Activated naive CD8-positive, alpha-beta T cell treated with anti-CD3 and anti-CD28 coated beads for 36 hours (primary cell): ENCODE measurements at regions not wholly inside any gene's neighbourhood (a gene's known extent, or its start where the extent isn't known, plus 50 kb on each side); places are given as distances from the start of the nearest gene placed in this dataset.

Experiments used
- DNase-seq: peaks from one replicate; pipeline ENCODE4 v3.0.0; 2021
- H3K27ac Mint-ChIP-seq: one replicate; pipeline ENCODE4 v1.8.0; 2022; ENCODE audit warnings: mild to moderate bottlenecking, moderate library complexity, mixed read lengths
- H3K27me3 Mint-ChIP-seq: one replicate; pipeline ENCODE4 v1.8.0; 2022; ENCODE audit warnings: mild to moderate bottlenecking, mixed read lengths
- H3K36me3 Mint-ChIP-seq: one replicate; pipeline ENCODE4 v1.8.0; 2021; ENCODE audit warnings: mild to moderate bottlenecking, mixed read lengths
- H3K4me1 Mint-ChIP-seq: one replicate; pipeline ENCODE4 v1.8.0; 2021; ENCODE audit warnings: mixed read lengths
- H3K4me3 Mint-ChIP-seq: one replicate; pipeline ENCODE4 v1.8.0; 2022; ENCODE audit warnings: mild to moderate bottlenecking, moderate library complexity, mixed read lengths
- H3K9me3 Mint-ChIP-seq: one replicate; pipeline ENCODE4 v1.8.0; 2022; ENCODE audit warnings: mixed read lengths

GRCh38 chr18:22045221-22045918 lies 124.0 kb upstream of the GATA6 start:
- Mint-ChIP-seq H3K27ac (no peak overlapping the region), H3K27me3 (no peaks in the 10 kb centered on the region), H3K36me3 (no peaks in the 10 kb centered on the region), H3K4me3 (no peak overlapping the region), H3K4me1 (no peaks in the 10 kb centered on the region), H3K9me3 (no peaks in the 10 kb centered on the region)
- DNase-seq: no peak

- Mint-ChIP-seq H3K4me3 (no peak overlapping the region), H3K27ac (no peak overlapping the region), H3K36me3 (no peaks in the 10 kb centered on the region), H3K27me3 (no peaks in the 10 kb centered on the region), H3K9me3 (no peaks in the 10 kb centered on the region), H3K4me1 (no peaks in the 10 kb centered on the region)
- DNase-seq: no peak
Measured at GRCh38 chr18:22046473-22046872, 122.9 kb upstream of the GATA6 start.

- Mint-ChIP-seq H3K27ac (no peak overlapping the region), H3K4me1 (no peaks in the 10 kb centered on the region), H3K4me3 (no peak overlapping the region), H3K36me3 (no peaks in the 10 kb centered on the region), H3K9me3 (no peaks in the 10 kb centered on the region), H3K27me3 (no peaks in the 10 kb centered on the region)
- no peak for DNase-seq
Measured at GRCh38 chr18:22047485-22047884, 121.9 kb upstream of the GATA6 start.

GRCh38 chr18:22048221-22048620 lies 121.2 kb upstream of the GATA6 start:
- Mint-ChIP-seq H3K27me3 (no peaks in the 10 kb centered on the region), H3K9me3 (no peaks in the 10 kb centered on the region), H3K36me3 (no peaks in the 10 kb centered on the region), H3K27ac (no peak overlapping the region), H3K4me3 (no peak overlapping the region), H3K4me1 (no peaks in the 10 kb centered on the region)
- no peak for DNase-seq

- H3K9me3 Mint-ChIP-seq: no peaks in the 10 kb centered on the region
- H3K4me3 Mint-ChIP-seq: no peak overlapping the region
- no peak overlapping the region for H3K27ac Mint-ChIP-seq
- no peaks in the 10 kb centered on the region for H3K27me3 Mint-ChIP-seq
- DNase-seq: no peak
- H3K4me1 Mint-ChIP-seq: no peaks in the 10 kb centered on the region
- H3K36me3 Mint-ChIP-seq: no peaks in the 10 kb centered on the region
Measured at GRCh38 chr18:22048932-22049615, 120.3 kb upstream of the GATA6 start.

GRCh38 chr18:22052405-22053105 lies 116.8 kb upstream of the GATA6 start:
- Mint-ChIP-seq H3K4me3 (no peak overlapping the region), H3K27ac (no peak overlapping the region), H3K9me3 (no peaks in the 10 kb centered on the region), H3K36me3 (no peaks in the 10 kb centered on the region), H3K27me3 (no peaks in the 10 kb centered on the region), H3K4me1 (no peaks in the 10 kb centered on the region)
- no peak for DNase-seq

GRCh38 chr18:22055466-22056238 lies 113.7 kb upstream of the GATA6 start:
- H3K36me3 Mint-ChIP-seq: no peaks in the 10 kb centered on the region
- H3K27me3 Mint-ChIP-seq: no peaks in the 10 kb centered on the region
- H3K4me3 Mint-ChIP-seq: no peak overlapping the region
- no peak overlapping the region for H3K27ac Mint-ChIP-seq
- no peaks in the 10 kb centered on the region for H3K9me3 Mint-ChIP-seq
- DNase-seq: no peak
- H3K4me1 Mint-ChIP-seq: peaks cover 3% of the 10 kb centered on the region

GRCh38 chr18:22056950-22057349 lies 112.4 kb upstream of the GATA6 start:
- Mint-ChIP-seq H3K36me3 (no peaks in the 10 kb centered on the region), H3K27me3 (no peaks in the 10 kb centered on the region)

GRCh38 chr18:22057908-22058527 lies 111.4 kb upstream of the GATA6 start:
- no peak overlapping the region for H3K27ac Mint-ChIP-seq
- H3K36me3 Mint-ChIP-seq: no peaks in the 10 kb centered on the region
- no peak overlapping the region for H3K4me3 Mint-ChIP-seq
- peaks cover 3% of the 10 kb centered on the region for H3K4me1 Mint-ChIP-seq
- no peak for DNase-seq
- H3K27me3 Mint-ChIP-seq: no peaks in the 10 kb centered on the region
- no peaks in the 10 kb centered on the region for H3K9me3 Mint-ChIP-seq

More at GRCh38 chr18:22056950-22057349, 112.4 kb upstream of the GATA6 start:
- Mint-ChIP-seq H3K4me1 (peaks cover 3% of the 10 kb centered on the region), H3K4me3 (no peak overlapping the region), H3K9me3 (no peaks in the 10 kb centered on the region), H3K27ac (no peak overlapping the region)
- DNase-seq: no peak

GRCh38 chr18:22060361-22060760 lies 109.0 kb upstream of the GATA6 start:
- Mint-ChIP-seq H3K27me3 (no peaks in the 10 kb centered on the region), H3K36me3 (no peaks in the 10 kb centered on the region)

GRCh38 chr18:22063102-22063501 lies 106.3 kb upstream of the GATA6 start:
- Mint-ChIP-seq H3K36me3 (no peaks in the 10 kb centered on the region), H3K4me1 (peaks cover 3% of the 10 kb centered on the region), H3K9me3 (no peaks in the 10 kb centered on the region), H3K27me3 (no peaks in the 10 kb centered on the region), H3K4me3 (no peak overlapping the region), H3K27ac (no peak overlapping the region)
- DNase-seq: no peak

More at GRCh38 chr18:22060361-22060760, 109.0 kb upstream of the GATA6 start:
- Mint-ChIP-seq H3K4me3 (no peak overlapping the region), H3K27ac (no peak overlapping the region), H3K4me1 (peaks cover 3% of the 10 kb centered on the region), H3K9me3 (no peaks in the 10 kb centered on the region)
- DNase-seq: no peak

GRCh38 chr18:22063672-22064071 lies 105.7 kb upstream of the GATA6 start:
- Mint-ChIP-seq H3K36me3 (no peaks in the 10 kb centered on the region), H3K27me3 (no peaks in the 10 kb centered on the region), H3K4me1 (peaks cover 3% of the 10 kb centered on the region), H3K4me3 (no peak overlapping the region), H3K9me3 (no peaks in the 10 kb centered on the region), H3K27ac (no peak overlapping the region)
- DNase-seq: no peak

GRCh38 chr18:22064581-22064980 lies 104.8 kb upstream of the GATA6 start:
- no peaks in the 10 kb centered on the region for H3K9me3 Mint-ChIP-seq
- no peak overlapping the region for H3K4me3 Mint-ChIP-seq
- no peaks in the 10 kb centered on the region for H3K27me3 Mint-ChIP-seq
- no peaks in the 10 kb centered on the region for H3K36me3 Mint-ChIP-seq
- no peak for DNase-seq
- no peak overlapping the region for H3K27ac Mint-ChIP-seq
- no peaks in the 10 kb centered on the region for H3K4me1 Mint-ChIP-seq

- Mint-ChIP-seq H3K4me1 (no peaks in the 10 kb centered on the region), H3K27me3 (no peaks in the 10 kb centered on the region), H3K4me3 (no peak overlapping the region), H3K27ac (no peak overlapping the region), H3K9me3 (no peaks in the 10 kb centered on the region), H3K36me3 (no peaks in the 10 kb centered on the region)
- DNase-seq: no peak
Measured at GRCh38 chr18:22065311-22065710, 104.1 kb upstream of the GATA6 start.

- H3K27ac Mint-ChIP-seq: no peak overlapping the region
- DNase-seq: no peak
- H3K4me3 Mint-ChIP-seq: no peak overlapping the region
- H3K36me3 Mint-ChIP-seq: no peaks in the 10 kb centered on the region
- H3K27me3 Mint-ChIP-seq: no peaks in the 10 kb centered on the region
- H3K9me3 Mint-ChIP-seq: no peaks in the 10 kb centered on the region
- H3K4me1 Mint-ChIP-seq: no peaks in the 10 kb centered on the region
Measured at GRCh38 chr18:22066083-22066485, 103.3 kb upstream of the GATA6 start.
